GF-D8 (cell line): ENCODE measurements at regions not wholly inside any gene's neighbourhood (a gene's known extent, or its start where the extent isn't known, plus 50 kb on each side); places are given as distances from the start of the nearest gene placed in this dataset.
"Not testable (repeated sequence)": the region's sequence is repeated elsewhere in the genome, so short reads cannot be mapped to it uniquely, and the experiment has no call there.

Experiments used
- DNase-seq: peaks from one replicate; lab custom pipeline; 2025; lab: John Stamatoyannopoulos, UW

DNA sequence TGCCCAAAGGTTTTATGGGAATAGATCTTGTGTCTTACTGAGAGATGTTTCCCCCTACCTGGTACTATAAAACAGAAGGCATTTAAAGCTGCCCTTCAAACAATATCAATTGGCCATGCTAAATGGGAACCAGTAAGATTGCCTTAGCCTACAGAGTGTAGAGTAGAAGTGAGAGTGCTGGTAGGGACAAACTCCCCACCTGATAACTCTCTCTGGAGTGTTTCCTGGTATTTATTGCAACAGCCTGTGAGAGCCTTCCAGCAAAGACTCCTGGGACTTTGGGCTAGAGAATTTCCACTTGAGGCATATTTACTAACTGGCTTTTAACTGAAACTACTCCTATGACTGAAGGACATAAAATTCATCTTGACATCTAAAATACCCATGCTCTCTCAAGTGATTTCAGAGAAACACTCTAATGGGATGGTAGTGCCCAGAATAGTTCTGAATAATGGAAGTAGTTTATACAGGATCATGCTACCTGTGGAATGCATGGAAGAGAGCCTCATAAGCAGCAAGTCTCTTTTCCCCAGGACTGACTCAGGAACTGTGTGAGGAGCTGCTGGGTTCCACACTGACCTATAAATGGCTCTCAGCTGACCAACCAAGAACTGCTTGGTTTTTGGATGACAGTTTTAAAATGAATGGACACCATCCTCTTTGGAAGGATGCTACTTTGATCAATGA, 132.7 kb upstream of the SLITRK5 start:
- DNase-seq = no peak

GRCh38 chr13:87553142-87553541, 118.0 kb upstream of the SLITRK5 start:
- no peak for DNase-seq

- DNase-seq = no peak
Measured at GRCh38 chr13:87554045-87554444, 117.1 kb upstream of the SLITRK5 start.

DNA sequence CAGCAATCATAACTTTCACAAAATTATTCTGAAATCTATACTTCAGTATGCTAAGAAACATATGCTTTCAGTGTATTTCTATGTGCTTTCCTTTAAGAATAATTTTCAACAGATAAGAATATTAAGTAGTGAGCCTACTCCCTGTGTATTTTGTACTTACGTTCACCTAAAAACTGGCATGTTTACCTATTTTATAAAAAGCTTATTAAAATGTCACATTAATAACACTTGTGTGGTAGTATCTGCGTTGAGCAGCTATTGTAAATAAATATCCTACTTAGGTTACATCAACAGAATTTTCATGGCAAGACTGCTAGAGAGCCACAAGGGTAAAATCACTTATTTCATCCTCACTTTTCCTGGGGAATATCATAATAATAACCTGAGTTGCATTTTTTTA, 113.4 kb upstream of the SLITRK5 start:
- DNase-seq = no peak

DNA sequence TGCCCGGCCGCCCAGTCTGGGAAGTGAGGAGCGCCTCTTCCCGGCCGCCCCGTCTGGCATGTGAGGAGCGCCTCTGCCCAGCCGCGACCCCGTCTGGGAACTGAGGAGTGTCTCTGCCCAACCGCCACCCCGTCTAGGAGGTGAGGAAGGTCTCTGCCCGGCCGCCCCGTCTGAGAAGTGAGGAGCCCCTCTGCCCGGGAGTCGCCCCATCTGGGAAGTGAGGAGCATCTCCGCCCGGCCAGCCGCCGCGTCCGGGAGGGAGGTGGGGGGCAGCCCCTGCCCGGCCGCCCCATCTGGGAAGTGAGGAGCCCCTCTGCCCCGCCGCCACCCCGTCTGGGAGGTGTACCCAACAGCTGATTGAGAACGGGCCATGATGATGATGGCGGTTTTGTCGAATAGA, 109.6 kb upstream of the SLITRK5 start:
- not testable (repeated sequence) for DNase-seq

DNA sequence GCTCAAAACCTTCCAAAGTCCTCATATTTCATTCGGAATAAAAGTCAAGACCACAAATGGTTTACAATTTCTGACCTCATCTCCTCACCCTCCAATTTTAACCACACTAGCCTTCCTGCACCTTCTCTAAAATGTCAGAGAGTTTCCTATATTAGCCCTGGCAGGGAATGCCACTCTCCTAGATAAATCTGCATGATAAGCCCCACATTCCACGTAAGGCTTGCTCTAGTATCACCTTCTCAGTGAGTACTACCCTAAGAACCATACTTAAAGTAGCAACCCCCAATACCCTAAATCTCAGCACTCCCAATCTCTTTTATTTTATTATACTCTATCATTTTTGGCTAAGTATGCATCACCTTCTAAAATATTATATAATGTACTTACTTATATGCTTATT, 100.5 kb upstream of the SLITRK5 start:
- DNase-seq = no peak

GRCh38 chr13:87582399-87582798, 88.8 kb upstream of the SLITRK5 start:
- DNase-seq = no peak

GRCh38 chr13:87590518-87590917, 80.7 kb upstream of the SLITRK5 start:
- DNase-seq = no peak

DNA sequence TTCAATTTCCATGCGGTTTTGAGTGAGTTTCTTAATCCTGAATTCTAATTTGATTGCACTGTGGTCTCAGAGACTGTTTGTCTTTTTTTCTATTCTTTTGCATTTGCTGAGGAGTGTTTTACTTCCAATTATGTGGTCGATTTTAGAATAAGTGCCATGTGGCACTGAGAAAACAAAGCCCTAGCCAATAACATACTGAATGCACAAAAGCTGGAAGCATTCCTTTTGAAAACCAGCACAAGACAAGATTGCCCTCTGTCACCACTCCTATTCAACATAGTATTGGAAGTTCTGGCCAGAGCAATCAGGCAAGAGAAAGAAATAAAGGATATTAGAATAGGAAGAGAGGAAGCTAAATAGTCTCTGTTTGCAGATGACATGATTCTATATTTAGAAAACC, 66.7 kb upstream of the SLITRK5 start:
- not testable (repeated sequence) for DNase-seq

DNA sequence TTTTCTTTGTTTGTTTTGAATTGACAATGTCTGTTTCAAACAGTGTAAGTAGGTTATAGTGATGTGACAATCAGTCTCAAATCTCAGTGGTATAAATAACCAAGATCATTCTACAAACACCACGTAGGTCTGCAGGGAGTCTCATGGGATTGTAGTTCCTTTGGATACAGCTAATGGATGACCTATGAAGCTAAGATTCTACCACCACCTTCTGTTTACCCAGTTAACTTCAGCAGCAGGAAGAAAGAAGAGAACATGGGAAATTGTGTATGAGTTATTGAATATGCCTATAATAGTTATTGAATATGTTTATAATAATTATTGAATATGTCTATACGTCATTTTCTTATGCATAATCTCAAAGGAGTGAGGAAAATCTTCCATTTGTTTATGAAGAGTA, 63.9 kb upstream of the SLITRK5 start:
- no peak for DNase-seq

GRCh38 chr13:87614276-87614675, 56.9 kb upstream of the SLITRK5 start:
- DNase-seq = no peak
